Right atrium auricular region (tissue), 2 donors: ENCODE measurements at regions not wholly inside any gene's neighbourhood (a gene's known extent, or its start where the extent isn't known, plus 50 kb on each side); places are given as distances from the start of the nearest gene placed in this dataset.

Source experiments
- DNase-seq: peaks from one replicate; pipeline ENCODE4 v3.0.0-alpha.2; 2019; ENCODE audit warnings: low spot score
- H3K27ac ChIP-seq, 2 donors: fragments of 200-600 bp; sonication (generic); 1 replicate in 1 of 2; 2 replicates in 1 of 2; pipeline ENCODE4 v1.5.1; 2016 to 2019
- H3K27me3 ChIP-seq, 2 donors: fragments of 200-600 bp; sonication (generic); one replicate each; pipeline versions ENCODE4 v1.5.1 to v1.6.0; 2017 to 2019
- H3K36me3 ChIP-seq: fragments of 200-600 bp; sonication (generic); one replicate; pipeline ENCODE4 v1.5.1; 2016
- H3K4me1 ChIP-seq, 2 donors: fragments of 200-600 bp; sonication (generic); one replicate each; pipeline versions ENCODE4 v1.5.1 to v1.6.0; 2017 to 2019
- H3K4me3 ChIP-seq, 2 donors: fragments of 200-600 bp; sonication (generic); 1 replicate in 1 of 2; 2 replicates in 1 of 2; pipeline ENCODE4 v1.5.1; 2017 to 2019; ENCODE audit warnings: mild to moderate bottlenecking in 1 of 2, moderate library complexity in 1 of 2
- H3K9me3 ChIP-seq, 2 donors: fragments of 200-600 bp; sonication (generic); one replicate each; pipeline ENCODE4 v1.5.1; 2019
- TF ChIP-seq, protein P1 (sequence below), 2 donors: fragments of 200-600 bp; sonication (generic); IDR thresholded peaks; one replicate each; pipeline ENCODE4 v1.5.1; 2019; ENCODE audit warnings: antibody characterized with exemption in 2 of 2

GRCh38 chr13:21233086-21233485, 56.6 kb downstream of the MRPL57 start:
- H3K4me1 ChIP-seq: no peaks in the 10 kb centered on the region
- TF ChIP-seq, protein P1, sequence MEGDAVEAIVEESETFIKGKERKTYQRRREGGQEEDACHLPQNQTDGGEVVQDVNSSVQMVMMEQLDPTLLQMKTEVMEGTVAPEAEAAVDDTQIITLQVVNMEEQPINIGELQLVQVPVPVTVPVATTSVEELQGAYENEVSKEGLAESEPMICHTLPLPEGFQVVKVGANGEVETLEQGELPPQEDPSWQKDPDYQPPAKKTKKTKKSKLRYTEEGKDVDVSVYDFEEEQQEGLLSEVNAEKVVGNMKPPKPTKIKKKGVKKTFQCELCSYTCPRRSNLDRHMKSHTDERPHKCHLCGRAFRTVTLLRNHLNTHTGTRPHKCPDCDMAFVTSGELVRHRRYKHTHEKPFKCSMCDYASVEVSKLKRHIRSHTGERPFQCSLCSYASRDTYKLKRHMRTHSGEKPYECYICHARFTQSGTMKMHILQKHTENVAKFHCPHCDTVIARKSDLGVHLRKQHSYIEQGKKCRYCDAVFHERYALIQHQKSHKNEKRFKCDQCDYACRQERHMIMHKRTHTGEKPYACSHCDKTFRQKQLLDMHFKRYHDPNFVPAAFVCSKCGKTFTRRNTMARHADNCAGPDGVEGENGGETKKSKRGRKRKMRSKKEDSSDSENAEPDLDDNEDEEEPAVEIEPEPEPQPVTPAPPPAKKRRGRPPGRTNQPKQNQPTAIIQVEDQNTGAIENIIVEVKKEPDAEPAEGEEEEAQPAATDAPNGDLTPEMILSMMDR (IDR thresholded peaks at IDR 0.05): no peak
- H3K27ac ChIP-seq: no peak overlapping the region
- H3K36me3 ChIP-seq: no peaks in the 10 kb centered on the region
- DNase-seq: no peak
- no peak overlapping the region for H3K4me3 ChIP-seq
- no peaks in the 10 kb centered on the region for H3K9me3 ChIP-seq
- no peaks in the 10 kb centered on the region for H3K27me3 ChIP-seq

DNA sequence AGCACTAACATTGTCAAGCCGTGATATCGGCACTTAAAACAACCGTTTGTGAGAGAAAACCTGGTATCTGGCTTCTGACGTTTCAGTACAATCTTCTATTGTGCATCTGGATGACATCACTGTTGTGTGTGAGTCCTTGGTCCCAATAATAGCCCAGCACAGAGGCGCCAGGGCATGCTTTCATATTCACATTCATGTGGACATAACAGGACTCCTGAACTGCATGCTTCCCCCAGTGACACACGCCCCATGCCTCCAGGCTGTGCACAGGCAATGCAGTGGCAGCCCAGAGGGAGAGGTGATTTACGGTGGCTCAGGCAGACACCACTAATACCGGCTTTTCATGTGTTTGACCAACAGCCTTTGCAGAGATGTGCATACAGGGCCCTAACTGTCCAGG, 58.1 kb downstream of the MRPL57 start:
- no peaks in the 10 kb centered on the region for H3K36me3 ChIP-seq
- no peaks in the 10 kb centered on the region for H3K9me3 ChIP-seq
- H3K4me3 ChIP-seq: no peak overlapping the region
- no peak for DNase-seq
- no peaks in the 10 kb centered on the region for H3K27me3 ChIP-seq
- no peaks in the 10 kb centered on the region for H3K4me1 ChIP-seq
- TF ChIP-seq, protein P1 (IDR thresholded peaks at IDR 0.05): no peak
- H3K27ac ChIP-seq: no peak overlapping the region

GRCh38 chr13:21235174-21235573, 58.7 kb downstream of the MRPL57 start:
- no peaks in the 10 kb centered on the region for H3K36me3 ChIP-seq
- no peak for DNase-seq
- H3K9me3 ChIP-seq: no peaks in the 10 kb centered on the region
- no peak overlapping the region for H3K4me3 ChIP-seq
- TF ChIP-seq, protein P1 (IDR thresholded peaks at IDR 0.05): no peak
- H3K4me1 ChIP-seq: no peaks in the 10 kb centered on the region
- H3K27ac ChIP-seq: no peak overlapping the region
- no peaks in the 10 kb centered on the region for H3K27me3 ChIP-seq

GRCh38 chr13:21237081-21237480, 60.6 kb downstream of the MRPL57 start:
- no peaks in the 10 kb centered on the region for H3K9me3 ChIP-seq
- no peaks in the 10 kb centered on the region for H3K27me3 ChIP-seq
- TF ChIP-seq, protein P1 (IDR thresholded peaks at IDR 0.05): no peak
- no peak overlapping the region for H3K27ac ChIP-seq
- H3K4me3 ChIP-seq: no peak overlapping the region
- no peaks in the 10 kb centered on the region for H3K36me3 ChIP-seq
- DNase-seq: no peak
- no peaks in the 10 kb centered on the region for H3K4me1 ChIP-seq

- Histone ChIP-seq H3K9me3 (no peaks in the 10 kb centered on the region), H3K4me3 (no peak overlapping the region), H3K36me3 (no peaks in the 10 kb centered on the region), H3K4me1 (no peaks in the 10 kb centered on the region), H3K27me3 (no peaks in the 10 kb centered on the region), H3K27ac (no peak overlapping the region)
- TF ChIP-seq, protein P1 (IDR thresholded peaks at IDR 0.05): no peak
- DNase-seq: no peak
Measured at GRCh38 chr13:21238267-21238666, 61.8 kb downstream of the MRPL57 start.

GRCh38 chr13:21240586-21240985, 64.1 kb downstream of the MRPL57 start:
- H3K27me3 ChIP-seq: no peaks in the 10 kb centered on the region
- TF ChIP-seq, protein P1 (IDR thresholded peaks at IDR 0.05): no peak
- H3K4me1 ChIP-seq: no peaks in the 10 kb centered on the region
- H3K9me3 ChIP-seq: no peaks in the 10 kb centered on the region
- no peak overlapping the region for H3K4me3 ChIP-seq
- DNase-seq: no peak
- H3K36me3 ChIP-seq: no peaks in the 10 kb centered on the region
- H3K27ac ChIP-seq: no peak overlapping the region
